ENCODE measurements at regions not wholly inside any gene's neighbourhood (a gene's known extent, or its start where the extent isn't known, plus 50 kb on each side); places are given as distances from the start of the nearest gene placed in this dataset.

DNA sequence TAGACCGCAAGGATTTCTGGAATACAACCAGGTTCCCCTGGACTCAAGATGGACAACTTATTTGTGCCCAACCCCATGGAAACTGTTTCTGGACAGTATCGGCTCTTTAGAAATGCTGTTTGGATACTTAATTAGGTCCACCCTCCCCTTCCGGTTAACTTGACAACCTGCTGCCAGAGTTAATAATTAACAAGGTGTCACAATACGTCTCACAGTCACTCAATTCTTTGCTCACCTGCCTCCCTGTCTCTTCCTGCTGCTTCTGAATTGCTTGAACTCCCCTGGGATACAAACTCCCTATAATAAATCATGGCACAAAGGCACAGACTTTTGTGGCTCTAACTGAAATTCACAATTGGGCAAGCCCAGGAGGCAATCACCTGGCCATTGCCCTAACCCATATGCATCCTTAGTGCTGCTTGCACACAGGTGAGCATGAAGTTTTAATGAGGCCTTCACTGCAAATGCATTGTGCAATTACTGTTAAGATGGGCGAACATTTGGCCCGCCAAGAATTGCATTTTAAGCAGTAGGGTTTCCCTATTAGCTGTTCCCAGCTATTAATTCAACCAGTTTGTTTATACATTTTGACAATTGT lies 504.4 kb upstream of the NOX3 start:
- no peak overlapping the region for H3K4me3 ChIP-seq (ENCODE audit: low read depth, low read length)
- TF ChIP-seq, protein P1, sequence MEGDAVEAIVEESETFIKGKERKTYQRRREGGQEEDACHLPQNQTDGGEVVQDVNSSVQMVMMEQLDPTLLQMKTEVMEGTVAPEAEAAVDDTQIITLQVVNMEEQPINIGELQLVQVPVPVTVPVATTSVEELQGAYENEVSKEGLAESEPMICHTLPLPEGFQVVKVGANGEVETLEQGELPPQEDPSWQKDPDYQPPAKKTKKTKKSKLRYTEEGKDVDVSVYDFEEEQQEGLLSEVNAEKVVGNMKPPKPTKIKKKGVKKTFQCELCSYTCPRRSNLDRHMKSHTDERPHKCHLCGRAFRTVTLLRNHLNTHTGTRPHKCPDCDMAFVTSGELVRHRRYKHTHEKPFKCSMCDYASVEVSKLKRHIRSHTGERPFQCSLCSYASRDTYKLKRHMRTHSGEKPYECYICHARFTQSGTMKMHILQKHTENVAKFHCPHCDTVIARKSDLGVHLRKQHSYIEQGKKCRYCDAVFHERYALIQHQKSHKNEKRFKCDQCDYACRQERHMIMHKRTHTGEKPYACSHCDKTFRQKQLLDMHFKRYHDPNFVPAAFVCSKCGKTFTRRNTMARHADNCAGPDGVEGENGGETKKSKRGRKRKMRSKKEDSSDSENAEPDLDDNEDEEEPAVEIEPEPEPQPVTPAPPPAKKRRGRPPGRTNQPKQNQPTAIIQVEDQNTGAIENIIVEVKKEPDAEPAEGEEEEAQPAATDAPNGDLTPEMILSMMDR (IDR thresholded peaks at IDR 0.05; ENCODE audit: control insufficient read depth, extremely low read depth, insufficient read depth): no peak
- no peak for DNase-seq (ENCODE audit: low read depth)

DNA sequence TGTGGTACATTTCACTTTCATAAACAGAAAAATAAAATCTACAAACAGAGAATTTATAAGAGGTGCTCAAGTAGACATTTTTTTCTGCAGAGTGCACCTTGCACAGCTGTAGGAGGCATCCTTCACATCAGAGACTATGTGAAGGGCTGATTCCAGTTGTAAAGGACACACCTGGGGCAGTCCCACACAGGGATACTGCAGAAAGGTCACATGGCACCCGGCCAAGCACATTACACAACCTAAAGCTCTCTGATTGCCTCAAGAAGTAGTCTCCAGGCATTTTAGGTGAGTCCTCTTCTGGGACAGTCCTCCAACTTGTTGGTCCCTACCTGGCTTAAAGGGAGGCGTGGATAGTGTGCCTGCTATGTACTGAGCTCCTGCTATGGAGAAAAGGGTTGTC lies 502.9 kb upstream of the NOX3 start:
- DNase-seq (ENCODE audit: low read depth): no peak
- TF ChIP-seq, protein P1 (IDR thresholded peaks at IDR 0.05; ENCODE audit: control insufficient read depth, extremely low read depth, insufficient read depth): no peak

DNA sequence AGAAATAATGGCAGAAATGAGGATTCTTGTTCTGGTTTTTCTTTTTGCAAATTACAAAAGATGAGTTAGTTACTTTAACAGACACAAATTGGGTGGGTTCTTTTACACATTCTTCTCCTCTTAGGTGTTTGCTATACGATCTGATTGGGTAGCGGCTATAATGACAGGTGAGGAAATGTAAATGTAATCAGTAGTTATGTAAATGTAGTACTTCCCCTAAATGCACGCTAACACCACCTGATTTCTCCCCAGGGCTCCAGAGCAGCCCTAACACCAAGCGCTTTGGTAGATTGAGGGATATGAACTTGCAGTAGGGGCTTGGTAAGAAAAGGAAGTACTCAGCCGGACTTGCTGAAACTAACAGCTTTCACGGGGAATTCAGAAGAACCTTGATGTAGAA lies 499.4 kb upstream of the NOX3 start:
- no peak overlapping the region for H3K4me3 ChIP-seq (ENCODE audit: low read depth, low read length)
- DNase-seq (ENCODE audit: low read depth): no peak
- TF ChIP-seq, protein P1 (IDR thresholded peaks at IDR 0.05; ENCODE audit: control insufficient read depth, extremely low read depth, insufficient read depth): no peak

More for the DNA sequence above, 502.9 kb upstream of the NOX3 start:
- H3K4me3 ChIP-seq (ENCODE audit: low read depth, low read length): no peak overlapping the region

DNA sequence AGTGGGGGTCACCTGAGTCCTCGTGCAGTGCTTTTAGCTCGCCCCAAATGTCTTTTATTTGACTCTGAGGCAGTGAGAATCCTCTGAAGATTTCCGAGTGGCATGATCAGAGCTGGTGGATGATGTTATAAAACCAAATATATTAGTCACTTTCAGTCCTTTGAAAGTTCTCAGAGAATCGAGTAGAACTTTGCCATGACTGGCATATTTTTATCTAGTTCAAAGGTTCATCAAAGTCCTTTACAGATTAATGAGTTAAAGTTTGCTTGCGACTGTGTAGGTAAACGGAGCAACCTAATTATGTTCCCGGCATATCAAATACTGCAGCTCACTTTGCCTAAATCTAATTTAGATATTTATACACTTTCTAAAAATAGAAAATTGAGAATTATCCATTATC lies 498.5 kb upstream of the NOX3 start:
- TF ChIP-seq, protein P1 (IDR thresholded peaks at IDR 0.05; ENCODE audit: control insufficient read depth, extremely low read depth, insufficient read depth): no peak
- DNase-seq (ENCODE audit: low read depth): no peak
- H3K4me3 ChIP-seq (ENCODE audit: low read depth, low read length): no peak overlapping the region

DNA sequence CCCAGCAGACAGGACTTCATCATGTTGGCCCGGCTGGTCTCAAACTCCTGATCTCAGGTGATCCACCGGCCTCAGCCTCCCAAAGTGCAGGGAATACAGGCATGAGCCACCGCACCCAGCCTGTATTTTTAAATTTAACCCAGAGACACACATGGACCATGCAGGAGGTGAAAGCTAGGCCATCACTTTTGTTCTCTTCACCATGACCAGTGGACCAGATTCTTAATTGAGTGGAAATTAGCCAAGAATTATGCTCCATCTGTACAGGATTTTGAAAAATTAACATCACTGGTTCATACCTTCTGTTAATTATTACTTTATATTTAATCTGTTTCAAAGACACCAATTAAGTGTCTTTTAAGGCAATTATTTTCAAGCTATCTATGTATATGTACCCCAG lies 493.6 kb upstream of the NOX3 start:
- H3K4me3 ChIP-seq (ENCODE audit: low read depth, low read length): no peak overlapping the region
- TF ChIP-seq, protein P1 (IDR thresholded peaks at IDR 0.05; ENCODE audit: control insufficient read depth, extremely low read depth, insufficient read depth): no peak
- DNase-seq (ENCODE audit: low read depth): no peak

DNA sequence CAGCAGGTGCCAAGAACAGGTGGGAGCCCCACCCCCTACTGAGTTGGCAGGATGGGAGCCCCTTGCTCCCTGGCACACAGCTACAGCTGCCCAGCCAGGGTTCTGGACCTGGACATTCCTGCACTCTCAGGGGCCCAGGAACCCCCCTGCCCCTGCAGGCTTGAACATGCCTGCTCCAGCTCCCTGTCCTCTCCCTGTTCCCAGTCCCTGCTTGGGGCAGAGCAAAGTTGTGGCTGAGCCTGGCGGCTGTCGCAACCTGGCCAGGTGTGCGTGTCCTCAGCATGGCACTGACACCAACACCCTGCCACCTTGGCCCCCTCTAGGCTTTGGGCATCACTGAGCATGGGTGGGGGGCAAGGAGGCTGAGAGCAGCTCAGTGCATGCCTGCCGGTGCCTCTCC lies 491.2 kb upstream of the NOX3 start:
- TF ChIP-seq, protein P1 (IDR thresholded peaks at IDR 0.05; ENCODE audit: control insufficient read depth, extremely low read depth, insufficient read depth): no peak
- no peak for DNase-seq (ENCODE audit: low read depth)
- H3K4me3 ChIP-seq (ENCODE audit: low read depth, low read length): no peak overlapping the region

DNA sequence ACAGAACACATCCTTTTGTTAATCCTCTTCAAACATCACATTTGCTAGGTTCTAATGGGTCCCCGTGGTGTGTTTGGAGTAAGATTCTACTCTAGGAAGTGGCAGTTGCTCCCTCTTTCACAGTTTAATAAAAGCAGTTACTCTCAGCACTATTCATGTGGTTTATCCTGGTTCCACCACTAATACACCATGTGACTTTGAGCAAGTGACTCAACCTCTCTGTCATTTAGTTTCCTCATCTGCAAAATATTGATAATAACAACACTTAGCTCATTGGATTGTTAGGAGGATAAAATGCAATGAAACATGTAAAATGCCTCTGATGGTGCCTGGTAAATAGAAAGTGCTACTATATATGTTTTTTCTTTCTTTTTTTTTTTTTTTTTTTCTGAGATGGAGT lies 488.0 kb upstream of the NOX3 start:
- H3K4me3 ChIP-seq (ENCODE audit: low read depth, low read length): no peak overlapping the region
- no peak for DNase-seq (ENCODE audit: low read depth)
- TF ChIP-seq, protein P1 (IDR thresholded peaks at IDR 0.05; ENCODE audit: control insufficient read depth, extremely low read depth, insufficient read depth): no peak

Measured in LNCaP clone FGC (cell line).